Neural cell (in vitro differentiated cells): ENCODE measurements at regions not wholly inside any gene's neighbourhood (a gene's known extent, or its start where the extent isn't known, plus 50 kb on each side); places are given as distances from the start of the nearest gene placed in this dataset.

Source experiments
- H2AFZ ChIP-seq: fragments of 200-600, 300-800 bp; sonication (generic), shearing (Covaris generic); 2 replicates; pipeline ENCODE4 v1.6.0; 2014; ENCODE audit warnings: low read depth, mild to moderate bottlenecking, antibody characterized with exemption, low read length, moderate library complexity
- H3F3A ChIP-seq: fragments of 200-600 bp; shearing (Covaris generic); 2 replicates; pipeline ENCODE4 v1.6.1; 2016; ENCODE audit warnings: mild to moderate bottlenecking, moderate library complexity, mixed read lengths, antibody characterized with exemption, low read length; ENCODE audit not compliant: insufficient read depth, poor library complexity, severe bottlenecking
- H3K27ac ChIP-seq: fragments of 200-600, 300-800 bp; sonication (generic), shearing (Covaris generic); 2 replicates; pipeline ENCODE4 v1.5.1; 2014; ENCODE audit warnings: mild to moderate bottlenecking, low read length, moderate library complexity
- H3K27me3 ChIP-seq: fragments of 300-800, 200-600 bp; sonication (generic), shearing (Covaris generic); 2 replicates; pipeline ENCODE4 v1.6.0; 2014; ENCODE audit warnings: mild to moderate bottlenecking, low read depth, low read length, moderate library complexity; ENCODE audit not compliant: insufficient read depth
- H3K36me3 ChIP-seq: fragments of 300-800, 200-600 bp; sonication (generic), shearing (Covaris generic); 2 replicates; pipeline ENCODE4 v1.5.1; 2014; ENCODE audit warnings: mild to moderate bottlenecking, antibody characterized with exemption, low read length, moderate library complexity; ENCODE audit not compliant: insufficient read depth
- H3K4me2 ChIP-seq: fragments of 300-800, 200-600 bp; sonication (generic), shearing (Covaris generic); 2 replicates; pipeline ENCODE4 v1.6.0; 2014; ENCODE audit warnings: mild to moderate bottlenecking, low read length
- H3K4me3 ChIP-seq: fragments of 300-800, 200-600 bp; sonication (generic), shearing (Covaris generic); 2 replicates; pipeline ENCODE4 v1.5.1; 2014; ENCODE audit warnings: mild to moderate bottlenecking, low read length, moderate library complexity
- H3K79me2 ChIP-seq: fragments of 200-600 bp; shearing (Covaris generic); replicated peaks from 2 replicates; pipeline ENCODE4 v1.6.0; 2014; ENCODE audit warnings: mild to moderate bottlenecking, low read length, moderate library complexity; ENCODE audit not compliant: insufficient read depth
- H3K9ac ChIP-seq: fragments of 300-800, 200-600 bp; sonication (generic), shearing (Covaris generic); 2 replicates; pipeline ENCODE4 v1.6.1; 2016; ENCODE audit warnings: mild to moderate bottlenecking, low read length, mixed read lengths
- H3K9me2 ChIP-seq: fragments of 200-600 bp; shearing (Covaris generic); 2 replicates; pipeline ENCODE4 v1.6.1; 2016; ENCODE audit warnings: mild to moderate bottlenecking, low read length, mixed read lengths; ENCODE audit not compliant: insufficient read depth
- H3K9me3 ChIP-seq: fragments of 200-600, 300-800 bp; sonication (generic), shearing (Covaris generic); 2 replicates; pipeline ENCODE4 v1.6.1; 2016; ENCODE audit warnings: mild to moderate bottlenecking, mixed run types, low read length, moderate library complexity, mixed read lengths
- H4K20me1 ChIP-seq: fragments of 200-600 bp; shearing (Covaris generic); 2 replicates; pipeline ENCODE4 v1.6.1; 2016; ENCODE audit warnings: mild to moderate bottlenecking, mixed run types; ENCODE audit not compliant: insufficient read depth
- EP300 ChIP-seq: fragments of 450-650 bp; conservative IDR thresholded peaks from 2 replicates; pipeline ENCODE4 v1.6.1; 2014; ENCODE audit warnings: antibody characterized with exemption, mild to moderate bottlenecking, moderate library complexity; ENCODE audit not compliant: poor library complexity, severe bottlenecking
- EZH2 ChIP-seq: fragments of 200-600, 300-800 bp; shearing (Covaris generic), sonication (generic); IDR thresholded peaks from 2 replicates; pipeline ENCODE4 v1.6.1; 2014; ENCODE audit warnings: antibody characterized with exemption, low read length, borderline replicate concordance, mild to moderate bottlenecking; ENCODE audit not compliant: insufficient read depth, poor library complexity, severe bottlenecking
- MXI1 ChIP-seq: fragments of 450-650 bp; conservative IDR thresholded peaks from 2 replicates; pipeline ENCODE4 v1.6.1; 2014; ENCODE audit warnings: antibody characterized with exemption, mild to moderate bottlenecking; ENCODE audit not compliant: poor library complexity, severe bottlenecking
- POLR2AphosphoS5 ChIP-seq: IDR thresholded peaks from 2 replicates; pipeline ENCODE4 v1.6.1; 2012
- RAD21 ChIP-seq: fragments of 450-650 bp; conservative IDR thresholded peaks from 2 replicates; pipeline ENCODE4 v1.6.1; 2014; ENCODE audit warnings: antibody characterized with exemption, mild to moderate bottlenecking, moderate library complexity
- SMC3 ChIP-seq: fragments of 450-650 bp; conservative IDR thresholded peaks from 2 replicates; pipeline ENCODE4 v1.6.1; 2014; ENCODE audit warnings: antibody characterized with exemption, mild to moderate bottlenecking, moderate library complexity; ENCODE audit not compliant: poor library complexity
- TAF1 ChIP-seq: IDR thresholded peaks from 2 replicates; pipeline ENCODE4 v1.6.1; 2012; ENCODE audit warnings: low read depth
- TF ChIP-seq, protein P1 (sequence below): IDR thresholded peaks from 2 replicates; pipeline ENCODE4 v1.6.1; 2012; ENCODE audit warnings: borderline replicate concordance
- TF ChIP-seq, protein P2 (sequence below): fragments of 450-650 bp; IDR thresholded peaks from 2 replicates; pipeline ENCODE4 v1.5.1; 2014; ENCODE audit warnings: antibody characterized with exemption, mild to moderate bottlenecking, moderate library complexity; ENCODE audit not compliant: poor library complexity, severe bottlenecking

DNA sequence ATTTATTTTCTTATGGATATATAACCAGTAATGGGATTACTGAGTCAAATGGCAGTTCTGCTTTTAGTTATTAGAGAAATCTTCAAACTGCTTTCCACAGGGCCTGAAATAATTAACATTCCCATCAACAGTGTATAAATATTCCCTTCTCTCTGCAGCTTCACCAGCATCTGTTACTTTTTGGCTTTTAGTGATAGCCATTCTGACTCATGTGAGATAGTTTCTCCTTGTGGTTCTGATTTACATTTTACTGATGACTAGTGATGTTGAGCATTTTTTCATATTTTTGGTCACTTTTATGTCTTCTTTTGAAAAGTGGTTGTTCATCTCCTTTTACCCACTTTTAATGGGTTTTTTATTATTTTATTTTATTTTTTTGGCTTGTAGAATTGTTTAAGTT, 1290.3 kb upstream of the CDH9 start:
- Histone ChIP-seq H2AFZ (no peak overlapping the region), H4K20me1 (no peaks in the 10 kb centered on the region), H3K4me3 (no peak overlapping the region), H3K4me2 (no peak overlapping the region), H3K9ac (no peak overlapping the region), H3K27ac (no peak overlapping the region), H3F3A (no peaks in the 10 kb centered on the region), H3K36me3 (no peaks in the 10 kb centered on the region), H3K79me2 (no peaks in the 10 kb centered on the region), H3K27me3 (no peaks in the 10 kb centered on the region), H3K9me3 (no peaks in the 10 kb centered on the region), H3K9me2 (no peaks in the 10 kb centered on the region)
- TF ChIP-seq, protein P1, sequence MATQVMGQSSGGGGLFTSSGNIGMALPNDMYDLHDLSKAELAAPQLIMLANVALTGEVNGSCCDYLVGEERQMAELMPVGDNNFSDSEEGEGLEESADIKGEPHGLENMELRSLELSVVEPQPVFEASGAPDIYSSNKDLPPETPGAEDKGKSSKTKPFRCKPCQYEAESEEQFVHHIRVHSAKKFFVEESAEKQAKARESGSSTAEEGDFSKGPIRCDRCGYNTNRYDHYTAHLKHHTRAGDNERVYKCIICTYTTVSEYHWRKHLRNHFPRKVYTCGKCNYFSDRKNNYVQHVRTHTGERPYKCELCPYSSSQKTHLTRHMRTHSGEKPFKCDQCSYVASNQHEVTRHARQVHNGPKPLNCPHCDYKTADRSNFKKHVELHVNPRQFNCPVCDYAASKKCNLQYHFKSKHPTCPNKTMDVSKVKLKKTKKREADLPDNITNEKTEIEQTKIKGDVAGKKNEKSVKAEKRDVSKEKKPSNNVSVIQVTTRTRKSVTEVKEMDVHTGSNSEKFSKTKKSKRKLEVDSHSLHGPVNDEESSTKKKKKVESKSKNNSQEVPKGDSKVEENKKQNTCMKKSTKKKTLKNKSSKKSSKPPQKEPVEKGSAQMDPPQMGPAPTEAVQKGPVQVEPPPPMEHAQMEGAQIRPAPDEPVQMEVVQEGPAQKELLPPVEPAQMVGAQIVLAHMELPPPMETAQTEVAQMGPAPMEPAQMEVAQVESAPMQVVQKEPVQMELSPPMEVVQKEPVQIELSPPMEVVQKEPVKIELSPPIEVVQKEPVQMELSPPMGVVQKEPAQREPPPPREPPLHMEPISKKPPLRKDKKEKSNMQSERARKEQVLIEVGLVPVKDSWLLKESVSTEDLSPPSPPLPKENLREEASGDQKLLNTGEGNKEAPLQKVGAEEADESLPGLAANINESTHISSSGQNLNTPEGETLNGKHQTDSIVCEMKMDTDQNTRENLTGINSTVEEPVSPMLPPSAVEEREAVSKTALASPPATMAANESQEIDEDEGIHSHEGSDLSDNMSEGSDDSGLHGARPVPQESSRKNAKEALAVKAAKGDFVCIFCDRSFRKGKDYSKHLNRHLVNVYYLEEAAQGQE = no peak
- no peak for TF ChIP-seq TAF1
- TF ChIP-seq POLR2AphosphoS5 = no peak
- TF ChIP-seq RAD21 = no peak
- no peak for TF ChIP-seq MXI1
- TF ChIP-seq EP300 = no peak
- TF ChIP-seq, protein P2, sequence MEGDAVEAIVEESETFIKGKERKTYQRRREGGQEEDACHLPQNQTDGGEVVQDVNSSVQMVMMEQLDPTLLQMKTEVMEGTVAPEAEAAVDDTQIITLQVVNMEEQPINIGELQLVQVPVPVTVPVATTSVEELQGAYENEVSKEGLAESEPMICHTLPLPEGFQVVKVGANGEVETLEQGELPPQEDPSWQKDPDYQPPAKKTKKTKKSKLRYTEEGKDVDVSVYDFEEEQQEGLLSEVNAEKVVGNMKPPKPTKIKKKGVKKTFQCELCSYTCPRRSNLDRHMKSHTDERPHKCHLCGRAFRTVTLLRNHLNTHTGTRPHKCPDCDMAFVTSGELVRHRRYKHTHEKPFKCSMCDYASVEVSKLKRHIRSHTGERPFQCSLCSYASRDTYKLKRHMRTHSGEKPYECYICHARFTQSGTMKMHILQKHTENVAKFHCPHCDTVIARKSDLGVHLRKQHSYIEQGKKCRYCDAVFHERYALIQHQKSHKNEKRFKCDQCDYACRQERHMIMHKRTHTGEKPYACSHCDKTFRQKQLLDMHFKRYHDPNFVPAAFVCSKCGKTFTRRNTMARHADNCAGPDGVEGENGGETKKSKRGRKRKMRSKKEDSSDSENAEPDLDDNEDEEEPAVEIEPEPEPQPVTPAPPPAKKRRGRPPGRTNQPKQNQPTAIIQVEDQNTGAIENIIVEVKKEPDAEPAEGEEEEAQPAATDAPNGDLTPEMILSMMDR = no peak
- no peak for TF ChIP-seq SMC3
- TF ChIP-seq EZH2 = no peak

DNA sequence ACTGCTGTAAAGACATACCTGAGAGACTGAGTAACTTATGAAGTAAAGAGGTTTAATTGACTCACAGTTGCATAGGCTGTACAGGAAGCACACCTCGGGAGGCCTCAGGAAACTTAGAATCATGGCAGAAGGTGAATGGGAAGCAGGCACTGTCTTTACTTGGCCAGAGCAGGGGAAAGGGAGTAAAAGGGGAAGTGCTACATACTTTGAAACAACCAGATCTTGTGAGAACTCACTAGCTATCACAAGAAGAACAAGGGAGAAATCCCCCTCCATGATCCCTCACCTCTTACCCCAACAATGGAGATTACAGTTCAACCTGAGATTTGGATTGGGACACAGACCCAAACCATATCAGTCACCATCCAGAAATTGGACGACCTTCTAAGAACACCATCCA, 1285.8 kb upstream of the CDH9 start:
- H3K9ac ChIP-seq = no peak overlapping the region
- H3K9me3 ChIP-seq = no peaks in the 10 kb centered on the region
- no peak overlapping the region for H3K27ac ChIP-seq
- no peaks in the 10 kb centered on the region for H4K20me1 ChIP-seq
- H3K79me2 ChIP-seq = no peaks in the 10 kb centered on the region
- TF ChIP-seq EP300 (no peak), SMC3 (no peak), MXI1 (no peak), TAF1 (no peak), RAD21 (no peak)
- TF ChIP-seq, protein P2 = no peak
- no peaks in the 10 kb centered on the region for H3K36me3 ChIP-seq
- no peak overlapping the region for H3K4me2 ChIP-seq
- H3K27me3 ChIP-seq = no peaks in the 10 kb centered on the region
- H3K9me2 ChIP-seq = no peaks in the 10 kb centered on the region
- no peak overlapping the region for H2AFZ ChIP-seq
- H3F3A ChIP-seq = no peaks in the 10 kb centered on the region
- no peak overlapping the region for H3K4me3 ChIP-seq
